Activated CD4-positive, alpha-beta memory T cell treated with anti-CD3 and anti-CD28 coated beads for 36 hours (primary cell): ENCODE measurements at regions not wholly inside any gene's neighbourhood (a gene's known extent, or its start where the extent isn't known, plus 50 kb on each side); places are given as distances from the start of the nearest gene placed in this dataset.
"Not testable (repeated sequence)": the region's sequence is repeated elsewhere in the genome, so short reads cannot be mapped to it uniquely, and the experiment has no call there.

Experiments
- CTCF ChIA-PET: fragments of 350-600 bp; sonication (Branson Sonifier 250); formaldehyde crosslinking; loops from one replicate; lab custom pipeline; 2021; ENCODE audit warnings: antibody characterized with exemption, inconsistent platforms; lab: Charles Lee
- POLR2A ChIA-PET: fragments of 350-600 bp; sonication (Branson Sonifier 250); formaldehyde crosslinking; loops from one replicate; lab custom pipeline; 2021; ENCODE audit warnings: antibody characterized with exemption; lab: Charles Lee
- DNase-seq: peaks from one replicate; pipeline ENCODE4 v3.0.0-alpha.2; 2020
- H3K27ac Mint-ChIP-seq: one replicate; pipeline ENCODE4 v1.8.0; 2021; ENCODE audit warnings: mixed read lengths
- H3K27me3 Mint-ChIP-seq: one replicate; pipeline ENCODE4 v1.8.0; 2021; ENCODE audit warnings: mixed read lengths
- H3K36me3 Mint-ChIP-seq: one replicate; pipeline ENCODE4 v1.8.0; 2021; ENCODE audit warnings: mixed read lengths
- H3K4me1 Mint-ChIP-seq: one replicate; pipeline ENCODE4 v1.8.0; 2021; ENCODE audit warnings: low read depth, mixed read lengths
- H3K4me3 Mint-ChIP-seq: one replicate; pipeline ENCODE4 v1.8.0; 2021; ENCODE audit warnings: mild to moderate bottlenecking, mixed read lengths
- H3K9me3 Mint-ChIP-seq: one replicate; pipeline ENCODE4 v1.8.0; 2021; ENCODE audit warnings: mixed read lengths
- intact Hi-C: fragments of 100-400 bp; cut with micrococcal nuclease; formaldehyde crosslinking; loops from one replicate; pipeline ENCODE4 v1.15.1; 2023

- Mint-ChIP-seq H3K4me3 (no peak overlapping the region), H3K27me3 (no peaks in the 10 kb centered on the region), H3K4me1 (no peaks in the 10 kb centered on the region), H3K27ac (no peak overlapping the region), H3K9me3 (no peaks in the 10 kb centered on the region), H3K36me3 (no peaks in the 10 kb centered on the region)
- intact Hi-C loops: no loop called here
- POLR2A ChIA-PET: no interaction called here
- CTCF ChIA-PET: no interaction called here
- DNase-seq: no peak
Measured at GRCh38 chr10:121270906-121271305, 327.3 kb downstream of the FGFR2 start.

GRCh38 chr10:121276046-121276445 is 322.2 kb downstream of the FGFR2 start:
- Mint-ChIP-seq H3K27ac (no peak overlapping the region), H3K36me3 (no peaks in the 10 kb centered on the region)
- POLR2A ChIA-PET: no interaction called here

GRCh38 chr10:121276822-121277221 is 321.4 kb downstream of the FGFR2 start:
- Mint-ChIP-seq H3K27ac (no peak overlapping the region), H3K27me3 (no peaks in the 10 kb centered on the region), H3K9me3 (no peaks in the 10 kb centered on the region), H3K4me3 (no peak overlapping the region), H3K4me1 (no peaks in the 10 kb centered on the region), H3K36me3 (no peaks in the 10 kb centered on the region)
- DNase-seq: no peak
- POLR2A ChIA-PET: no interaction called here
- intact Hi-C loops: no loop called here
- CTCF ChIA-PET: no interaction called here

More at GRCh38 chr10:121276046-121276445, 322.2 kb downstream of the FGFR2 start:
- CTCF ChIA-PET: no interaction called here
- H3K9me3 Mint-ChIP-seq: no peaks in the 10 kb centered on the region
- H3K4me1 Mint-ChIP-seq: no peaks in the 10 kb centered on the region
- H3K4me3 Mint-ChIP-seq: no peak overlapping the region
- intact Hi-C loops: no loop called here
- no peak for DNase-seq
- no peaks in the 10 kb centered on the region for H3K27me3 Mint-ChIP-seq

- DNase-seq, H3K4me1 Mint-ChIP-seq, POLR2A ChIA-PET, CTCF ChIA-PET, H3K4me3 Mint-ChIP-seq, H3K9me3 Mint-ChIP-seq, H3K27ac Mint-ChIP-seq, intact Hi-C loops, H3K36me3 Mint-ChIP-seq, H3K27me3 Mint-ChIP-seq: not testable (repeated sequence)
Measured at GRCh38 chr10:121278386-121278785, 319.9 kb downstream of the FGFR2 start.

- H3K4me3 Mint-ChIP-seq: no peak overlapping the region
- ChIA-PET POLR2A (no interaction called here), CTCF (interaction anchor here (0.6 to 0.7 kb wide), 2 partner anchors 419 to 628 kb away, joined by 3 read pairs; no protein-coding TSS in a partner anchor)
- intact Hi-C loops: no loop called here
- H3K9me3 Mint-ChIP-seq: no peaks in the 10 kb centered on the region
- no peaks in the 10 kb centered on the region for H3K27me3 Mint-ChIP-seq
- DNase-seq: no peak
- no peaks in the 10 kb centered on the region for H3K36me3 Mint-ChIP-seq
- no peaks in the 10 kb centered on the region for H3K4me1 Mint-ChIP-seq
- H3K27ac Mint-ChIP-seq: no peak overlapping the region
Measured at GRCh38 chr10:121281576-121281975, 316.7 kb downstream of the FGFR2 start.

GRCh38 chr10:121282264-121282663 is 316.0 kb downstream of the FGFR2 start:
- intact Hi-C loops: no loop called here
- POLR2A ChIA-PET: no interaction called here
- CTCF ChIA-PET: interaction anchor here (0.6 to 0.7 kb wide), 2 partner anchors 419 to 629 kb away, joined by 3 read pairs; no protein-coding TSS in a partner anchor
- no peak for DNase-seq
- Mint-ChIP-seq H3K4me3 (no peak overlapping the region), H3K27me3 (no peaks in the 10 kb centered on the region), H3K36me3 (no peaks in the 10 kb centered on the region), H3K4me1 (no peaks in the 10 kb centered on the region), H3K27ac (no peak overlapping the region), H3K9me3 (no peaks in the 10 kb centered on the region)

- POLR2A ChIA-PET: no interaction called here
- Mint-ChIP-seq H3K9me3 (no peaks in the 10 kb centered on the region), H3K36me3 (no peaks in the 10 kb centered on the region), H3K27ac (no peak overlapping the region), H3K27me3 (no peaks in the 10 kb centered on the region), H3K4me3 (no peak overlapping the region), H3K4me1 (no peaks in the 10 kb centered on the region)
- intact Hi-C loops: no loop called here
- no peak for DNase-seq
- CTCF ChIA-PET: no interaction called here
Measured at GRCh38 chr10:121282797-121283515, 315.3 kb downstream of the FGFR2 start.

GRCh38 chr10:121284936-121285335 is 313.3 kb downstream of the FGFR2 start:
- Mint-ChIP-seq H3K4me1 (no peaks in the 10 kb centered on the region), H3K9me3 (no peaks in the 10 kb centered on the region), H3K27me3 (peaks cover 2% of the 10 kb centered on the region), H3K36me3 (no peaks in the 10 kb centered on the region), H3K27ac (no peak overlapping the region), H3K4me3 (no peak overlapping the region)
- POLR2A ChIA-PET: no interaction called here
- CTCF ChIA-PET: no interaction called here
- no peak for DNase-seq
- intact Hi-C loops: no loop called here

GRCh38 chr10:121285406-121286196 is 312.6 kb downstream of the FGFR2 start:
- POLR2A ChIA-PET: no interaction called here
- intact Hi-C loops: no loop called here
- CTCF ChIA-PET: no interaction called here
- H3K4me3 Mint-ChIP-seq: no peak overlapping the region
- H3K36me3 Mint-ChIP-seq: no peaks in the 10 kb centered on the region
- H3K9me3 Mint-ChIP-seq: no peaks in the 10 kb centered on the region
- H3K4me1 Mint-ChIP-seq: no peaks in the 10 kb centered on the region
- no peak overlapping the region for H3K27ac Mint-ChIP-seq
- DNase-seq: no peak
- peaks cover 3% of the 10 kb centered on the region for H3K27me3 Mint-ChIP-seq

- Mint-ChIP-seq H3K4me1 (no peaks in the 10 kb centered on the region), H3K27me3 (peaks cover 7% of the 10 kb centered on the region), H3K4me3 (no peak overlapping the region), H3K9me3 (no peaks in the 10 kb centered on the region), H3K36me3 (no peaks in the 10 kb centered on the region), H3K27ac (no peak overlapping the region)
- intact Hi-C loops: no loop called here
- DNase-seq: no peak
- POLR2A ChIA-PET: no interaction called here
- CTCF ChIA-PET: no interaction called here
Measured at GRCh38 chr10:121288011-121288410, 310.2 kb downstream of the FGFR2 start.

- no peaks in the 10 kb centered on the region for H3K4me1 Mint-ChIP-seq
- no peaks in the 10 kb centered on the region for H3K9me3 Mint-ChIP-seq
- intact Hi-C loops: no loop called here
- no peak overlapping the region for H3K4me3 Mint-ChIP-seq
- no peak for DNase-seq
- ChIA-PET POLR2A (no interaction called here), CTCF (no interaction called here)
- no peaks in the 10 kb centered on the region for H3K36me3 Mint-ChIP-seq
- peaks cover 7% of the 10 kb centered on the region for H3K27me3 Mint-ChIP-seq
- no peak overlapping the region for H3K27ac Mint-ChIP-seq
Measured at GRCh38 chr10:121288864-121289661, 309.2 kb downstream of the FGFR2 start.

GRCh38 chr10:121289800-121290199 is 308.4 kb downstream of the FGFR2 start:
- H3K4me1 Mint-ChIP-seq: no peaks in the 10 kb centered on the region
- ChIA-PET POLR2A (no interaction called here), CTCF (no interaction called here)
- no peaks in the 10 kb centered on the region for H3K9me3 Mint-ChIP-seq
- H3K4me3 Mint-ChIP-seq: no peak overlapping the region
- H3K27ac Mint-ChIP-seq: no peak overlapping the region
- no peak for DNase-seq
- peaks cover 7% of the 10 kb centered on the region for H3K27me3 Mint-ChIP-seq
- no peaks in the 10 kb centered on the region for H3K36me3 Mint-ChIP-seq
- intact Hi-C loops: no loop called here
